SK-N-SH treated with all-trans-retinoic acid at 6 μM for 48 hours (cell line): ENCODE measurements at regions not wholly inside any gene's neighbourhood (a gene's known extent, or its start where the extent isn't known, plus 50 kb on each side); places are given as distances from the start of the nearest gene placed in this dataset.

Experiments used
- ATAC-seq: fragments of 200-7000 bp; cut with Tn5 transposase; 3 replicates; pipeline ENCODE4 v1.9.1; 2020; ENCODE audit warnings: mild to moderate bottlenecking, moderate library complexity
- ARNTL ChIP-seq: fragments of 450-650 bp; formaldehyde crosslinking; IDR thresholded peaks from 2 replicates; pipeline ENCODE4 v1.5.0; 2020; ENCODE audit warnings: low read depth, mild to moderate bottlenecking, moderate library complexity, borderline replicate concordance
- BACH2 ChIP-seq: fragments of 250-450 bp; sonication (Bioruptor Pico); IDR thresholded peaks from 2 replicates; pipeline ENCODE4 v1.9.0; 2021; ENCODE audit warnings: mild to moderate bottlenecking, borderline replicate concordance
- CREB5 ChIP-seq: fragments of 250-450 bp; sonication (Bioruptor Pico); IDR thresholded peaks from 2 replicates; pipeline ENCODE4 v1.5.1; 2020; ENCODE audit warnings: low read depth, mild to moderate bottlenecking, moderate library complexity
- CSDC2 ChIP-seq: fragments of 250-450 bp; sonication (Bioruptor Pico); IDR thresholded peaks from 2 replicates; pipeline ENCODE4 v1.5.0; 2020; ENCODE audit warnings: mild to moderate bottlenecking, moderate library complexity
- CSRNP3 ChIP-seq: fragments of 250-450 bp; sonication (Bioruptor Pico); IDR thresholded peaks from 2 replicates; pipeline ENCODE4 v1.5.1; 2021; ENCODE audit warnings: mild to moderate bottlenecking, moderate library complexity
- GLIS3 ChIP-seq: fragments of 250-450 bp; sonication (Bioruptor Pico); IDR thresholded peaks from 2 replicates; pipeline ENCODE4 v1.5.0; 2020; ENCODE audit warnings: mild to moderate bottlenecking, moderate library complexity
- ISL1 ChIP-seq: fragments of 250-450 bp; sonication (Bioruptor Pico); IDR thresholded peaks from 2 replicates; pipeline ENCODE4 v2.1.2; 2022; ENCODE audit warnings: mild to moderate bottlenecking, moderate library complexity
- PATZ1 ChIP-seq: fragments of 250-450 bp; sonication (Bioruptor Pico); IDR thresholded peaks from 2 replicates; pipeline ENCODE4 v1.8.0; 2020; ENCODE audit warnings: mild to moderate bottlenecking, moderate library complexity, borderline replicate concordance
- POU6F1 ChIP-seq: fragments of 250-450 bp; sonication (Bioruptor Pico); IDR thresholded peaks from 2 replicates; pipeline ENCODE4 v1.8.0; 2021; ENCODE audit warnings: low read depth, mild to moderate bottlenecking, moderate library complexity, borderline replicate concordance
- PPARA ChIP-seq: fragments of 250-450 bp; sonication (Bioruptor Pico); IDR thresholded peaks from 2 replicates; pipeline ENCODE4 v1.5.0; 2020; ENCODE audit warnings: mild to moderate bottlenecking, borderline replicate concordance
- RARB ChIP-seq: fragments of 250-450 bp; sonication (Bioruptor Pico); IDR thresholded peaks from 2 replicates; pipeline ENCODE4 v1.8.0; 2021; ENCODE audit warnings: mild to moderate bottlenecking, moderate library complexity
- SNAI2 ChIP-seq: fragments of 250-450 bp; sonication (Bioruptor Pico); IDR thresholded peaks from 2 replicates; pipeline ENCODE4 v1.5.0; 2020; ENCODE audit warnings: mild to moderate bottlenecking, moderate library complexity
- TCF4 ChIP-seq: fragments of 250-450 bp; sonication (Bioruptor Pico); IDR thresholded peaks from 2 replicates; pipeline ENCODE4 v1.8.0; 2021; ENCODE audit warnings: mild to moderate bottlenecking, moderate library complexity, borderline replicate concordance
- TOX ChIP-seq: fragments of 250-450 bp; sonication (Bioruptor Pico); IDR thresholded peaks from 2 replicates; pipeline ENCODE4 v1.8.0; 2021; ENCODE audit warnings: mild to moderate bottlenecking, moderate library complexity, borderline replicate concordance
- TSHZ2 ChIP-seq: fragments of 250-450 bp; sonication (Bioruptor Pico); IDR thresholded peaks from 2 replicates; pipeline ENCODE4 v1.5.0; 2020; ENCODE audit warnings: mild to moderate bottlenecking, moderate library complexity
- ZFP3 ChIP-seq: fragments of 250-450 bp; sonication (Bioruptor Pico); IDR thresholded peaks from 2 replicates; pipeline ENCODE4 v1.5.0; 2020; ENCODE audit warnings: mild to moderate bottlenecking, moderate library complexity
- ZFP30 ChIP-seq: fragments of 450-650 bp; formaldehyde crosslinking; IDR thresholded peaks from 2 replicates; pipeline ENCODE4 v1.5.0; 2022; ENCODE audit warnings: mild to moderate bottlenecking, moderate library complexity
- ZNF565 ChIP-seq: fragments of 450-650 bp; formaldehyde crosslinking; conservative IDR thresholded peaks from 2 replicates; pipeline ENCODE4 v1.5.0; 2020; ENCODE audit warnings: low read depth, mild to moderate bottlenecking, moderate library complexity
- ZNF70 ChIP-seq: fragments of 450-650 bp; formaldehyde crosslinking; IDR thresholded peaks from 2 replicates; pipeline ENCODE4 v1.5.0; 2020; ENCODE audit warnings: mild to moderate bottlenecking, moderate library complexity
- ZNF8 ChIP-seq: fragments of 450-650 bp; formaldehyde crosslinking; IDR thresholded peaks from 2 replicates; pipeline ENCODE4 v1.5.0; 2020; ENCODE audit warnings: mild to moderate bottlenecking, moderate library complexity

GRCh38 chr3:184465883-184466412, 86.1 kb downstream of the CHRD start (continued):
- TF ChIP-seq CREB5 (CRISPR knock-in tag), result no peak
- TF ChIP-seq ZFP30 (CRISPR knock-in tag), result no peak

GRCh38 chr3:184466413-184466960, 86.6 kb downstream of the CHRD start:
- ATAC-seq, result no peak
- no peak for TF ChIP-seq ZNF70 (CRISPR knock-in tag)
- no peak for TF ChIP-seq TOX (CRISPR knock-in tag)
- TF ChIP-seq SNAI2 (CRISPR knock-in tag), result no peak
- TF ChIP-seq CSDC2 (CRISPR knock-in tag), result no peak
- TF ChIP-seq POU6F1, result no peak
- no peak for TF ChIP-seq PATZ1
- TF ChIP-seq ZNF8 (CRISPR knock-in tag), result no peak
- no peak for TF ChIP-seq GLIS3 (CRISPR knock-in tag)
- no peak for TF ChIP-seq ZFP3 (CRISPR knock-in tag)
- no peak for TF ChIP-seq ISL1 (CRISPR knock-in tag)
- TF ChIP-seq ARNTL (CRISPR knock-in tag), result no peak
- TF ChIP-seq BACH2 (CRISPR knock-in tag), result no peak
- no peak for TF ChIP-seq CSRNP3 (CRISPR knock-in tag)
- TF ChIP-seq RARB (CRISPR knock-in tag), result no peak
- no peak for TF ChIP-seq ZFP30 (CRISPR knock-in tag)
- no peak for TF ChIP-seq PPARA (CRISPR knock-in tag)
- TF ChIP-seq, all 23 proteins: peak for 0

GRCh38 chr3:184467171-184467570, 87.3 kb downstream of the CHRD start:
- no peak for ATAC-seq
- TF ChIP-seq BACH2 (CRISPR knock-in tag) (no peak), CREB5 (CRISPR knock-in tag) (no peak), ZFP3 (CRISPR knock-in tag) (no peak), ZNF565 (CRISPR knock-in tag) (no peak), ISL1 (CRISPR knock-in tag) (no peak), TOX (CRISPR knock-in tag) (no peak), POU6F1 (no peak), ZNF70 (CRISPR knock-in tag) (no peak), TCF4 (CRISPR knock-in tag) (no peak), PPARA (CRISPR knock-in tag) (no peak), GLIS3 (CRISPR knock-in tag) (no peak), ZNF8 (CRISPR knock-in tag) (no peak), SNAI2 (CRISPR knock-in tag) (no peak), CSRNP3 (CRISPR knock-in tag) (no peak), CSDC2 (CRISPR knock-in tag) (no peak), ZFP30 (CRISPR knock-in tag) (no peak), TSHZ2 (CRISPR knock-in tag) (no peak)
